Skeletal muscle cell (primary cell): ENCODE measurements at regions not wholly inside any gene's neighbourhood (a gene's known extent, or its start where the extent isn't known, plus 50 kb on each side); places are given as distances from the start of the nearest gene placed in this dataset.
"Not testable (repeated sequence)": the region's sequence is repeated elsewhere in the genome, so short reads cannot be mapped to it uniquely, and the experiment has no call there.

Experiments used
- DNase-seq: peaks from one replicate; pipeline ENCODE4 v3.0.0-alpha.2; 2010; ENCODE audit warnings: low read depth
- H3K4me3 ChIP-seq: 2 replicates; pipeline ENCODE4 v1.5.1; 2011; ENCODE audit warnings: low read depth, mild to moderate bottlenecking, control low read depth, low read length, moderate library complexity

DNA sequence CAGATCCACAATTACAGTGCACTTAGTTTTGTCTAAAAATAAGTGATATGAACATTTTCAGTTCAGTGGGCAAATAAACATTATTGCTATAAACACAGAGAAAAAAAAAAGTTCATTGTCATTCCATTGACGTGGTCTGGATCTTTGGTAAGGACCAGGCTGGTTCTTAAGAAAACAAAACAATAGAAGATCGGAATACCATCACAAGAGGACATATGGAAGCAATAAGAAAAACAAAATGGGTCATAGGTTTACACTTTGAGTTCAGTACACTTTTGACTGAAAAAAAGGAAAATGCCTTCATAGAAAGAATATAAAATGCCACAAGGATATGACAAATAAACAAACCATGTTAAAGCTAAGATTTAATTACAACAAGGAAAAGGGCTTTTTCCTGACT is 289.5 kb upstream of the TYRP1 start:
- no peak overlapping the region for H3K4me3 ChIP-seq
- no peak for DNase-seq

- DNase-seq, result no peak
These were observed 279.2 kb upstream of the TYRP1 start for GRCh38 chr9:12413986-12414385.

GRCh38 chr9:12414514-12414913 is 278.7 kb upstream of the TYRP1 start:
- DNase-seq, result no peak
- no peak overlapping the region for H3K4me3 ChIP-seq

More at GRCh38 chr9:12413986-12414385, 279.2 kb upstream of the TYRP1 start:
- no peak overlapping the region for H3K4me3 ChIP-seq

GRCh38 chr9:12415361-12415760 is 277.8 kb upstream of the TYRP1 start:
- no peak for DNase-seq

DNA sequence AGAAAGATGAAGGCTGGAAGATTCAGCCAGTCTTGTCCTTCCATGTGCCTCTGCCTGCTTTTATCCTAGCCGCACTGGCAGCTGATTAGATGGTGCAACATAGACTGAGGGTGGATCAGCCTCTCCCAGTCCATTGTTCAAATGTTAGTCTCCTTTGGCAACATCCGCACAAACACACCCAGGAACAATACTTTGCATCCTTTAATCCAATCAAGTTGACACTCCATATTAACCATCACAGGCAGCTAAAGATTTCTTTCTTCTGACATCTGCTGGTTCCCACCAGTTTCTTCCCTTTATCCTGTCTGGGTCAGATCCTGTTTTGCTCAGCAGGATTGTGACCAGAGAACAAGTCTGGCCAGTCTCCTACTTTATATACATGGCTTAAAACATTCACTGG is 276.5 kb upstream of the TYRP1 start:
- no peak overlapping the region for H3K4me3 ChIP-seq
- DNase-seq, result no peak

More at GRCh38 chr9:12415361-12415760, 277.8 kb upstream of the TYRP1 start:
- H3K4me3 ChIP-seq, result no peak overlapping the region

GRCh38 chr9:12424243-12424642 is 268.9 kb upstream of the TYRP1 start:
- DNase-seq, result no peak
- no peak overlapping the region for H3K4me3 ChIP-seq

DNA sequence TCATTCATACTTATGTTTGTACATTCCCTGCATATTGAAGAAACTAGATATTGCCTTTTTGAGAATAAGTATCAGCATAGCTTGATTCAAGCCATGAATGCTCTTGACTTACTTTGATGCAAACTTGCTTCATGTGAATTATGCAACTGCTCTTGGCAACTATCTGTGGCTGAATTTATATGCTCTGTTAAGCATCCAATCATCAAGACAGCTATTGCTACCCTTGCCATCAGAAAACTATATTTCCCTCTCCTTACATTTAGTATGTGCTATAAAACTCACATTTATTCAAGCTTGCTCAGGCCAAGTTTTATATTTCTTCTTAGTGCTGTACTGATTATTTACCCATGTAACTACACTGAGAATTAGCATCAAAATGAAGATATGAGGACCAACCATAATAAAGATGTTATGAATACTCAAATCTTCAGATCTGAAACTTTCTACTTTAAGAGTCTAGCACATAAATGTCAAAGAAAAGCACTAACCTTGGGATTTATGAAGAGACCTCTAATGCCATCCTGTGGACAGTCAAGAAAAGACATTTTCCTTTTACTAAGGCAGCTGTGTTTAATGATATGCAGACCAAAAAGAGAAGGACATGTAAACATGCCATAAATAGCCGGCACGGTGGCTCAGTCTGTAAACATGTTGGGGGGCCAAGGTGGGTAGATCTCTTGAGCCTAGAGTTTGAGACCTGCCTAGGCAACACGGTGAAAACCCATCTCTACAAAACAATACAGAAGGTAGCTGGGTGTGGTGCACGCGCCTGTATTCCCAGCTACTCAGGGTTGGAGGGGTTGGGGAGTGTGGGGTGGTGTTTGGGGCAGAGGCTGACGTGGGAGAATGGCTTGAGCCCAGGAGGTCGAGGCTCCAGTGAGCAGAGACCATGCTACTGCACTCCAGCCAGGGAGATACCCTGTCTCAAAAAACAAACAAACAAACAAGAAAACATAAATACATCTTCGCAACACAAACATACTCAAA is 267.0 kb upstream of the TYRP1 start:
- H3K4me3 ChIP-seq, result no peak overlapping the region
- DNase-seq, result no peak

- no peak for DNase-seq
- no peak overlapping the region for H3K4me3 ChIP-seq
These were observed 253.9 kb upstream of the TYRP1 start for GRCh38 chr9:12439267-12439666.

- not testable (repeated sequence) for H3K4me3 ChIP-seq, DNase-seq
These were observed 252.1 kb upstream of the TYRP1 start for GRCh38 chr9:12441080-12441479.

DNA sequence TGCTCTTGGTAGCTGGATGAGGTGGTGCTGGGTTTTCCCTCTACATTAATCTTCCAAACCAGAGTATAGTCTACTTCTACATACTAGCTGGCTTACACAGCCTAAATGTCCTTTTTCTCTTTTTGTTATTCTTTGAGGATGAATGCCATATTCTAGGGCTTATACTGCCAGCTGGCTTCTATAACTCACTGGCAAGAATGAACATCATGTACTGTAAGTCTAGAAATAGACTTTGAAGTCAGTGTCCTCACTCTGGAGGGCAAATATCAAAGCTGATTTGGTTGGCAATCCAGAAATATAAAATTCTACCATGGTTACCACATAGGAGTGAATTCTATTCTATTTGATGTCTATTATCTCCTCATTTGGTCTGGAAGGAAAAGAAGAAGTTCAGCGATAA is 251.7 kb upstream of the TYRP1 start:
- no peak for DNase-seq
- no peak overlapping the region for H3K4me3 ChIP-seq

- H3K4me3 ChIP-seq, result no peak overlapping the region
- DNase-seq, result no peak
These were observed 244.9 kb upstream of the TYRP1 start for GRCh38 chr9:12448246-12448645.

- H3K4me3 ChIP-seq, result no peak overlapping the region
- DNase-seq, result no peak
These were observed 235.9 kb upstream of the TYRP1 start for GRCh38 chr9:12457237-12457636.

GRCh38 chr9:12461763-12462460 is 231.3 kb upstream of the TYRP1 start:
- no peak overlapping the region for H3K4me3 ChIP-seq
- DNase-seq, result no peak

- DNase-seq, result no peak
- H3K4me3 ChIP-seq, result no peak overlapping the region
These were observed 230.3 kb upstream of the TYRP1 start for GRCh38 chr9:12462861-12463260.

GRCh38 chr9:12463641-12464040 is 229.5 kb upstream of the TYRP1 start:
- no peak overlapping the region for H3K4me3 ChIP-seq
- DNase-seq, result no peak

- no peak overlapping the region for H3K4me3 ChIP-seq
- DNase-seq, result no peak
These were observed 228.8 kb upstream of the TYRP1 start for GRCh38 chr9:12464400-12464799.

DNA sequence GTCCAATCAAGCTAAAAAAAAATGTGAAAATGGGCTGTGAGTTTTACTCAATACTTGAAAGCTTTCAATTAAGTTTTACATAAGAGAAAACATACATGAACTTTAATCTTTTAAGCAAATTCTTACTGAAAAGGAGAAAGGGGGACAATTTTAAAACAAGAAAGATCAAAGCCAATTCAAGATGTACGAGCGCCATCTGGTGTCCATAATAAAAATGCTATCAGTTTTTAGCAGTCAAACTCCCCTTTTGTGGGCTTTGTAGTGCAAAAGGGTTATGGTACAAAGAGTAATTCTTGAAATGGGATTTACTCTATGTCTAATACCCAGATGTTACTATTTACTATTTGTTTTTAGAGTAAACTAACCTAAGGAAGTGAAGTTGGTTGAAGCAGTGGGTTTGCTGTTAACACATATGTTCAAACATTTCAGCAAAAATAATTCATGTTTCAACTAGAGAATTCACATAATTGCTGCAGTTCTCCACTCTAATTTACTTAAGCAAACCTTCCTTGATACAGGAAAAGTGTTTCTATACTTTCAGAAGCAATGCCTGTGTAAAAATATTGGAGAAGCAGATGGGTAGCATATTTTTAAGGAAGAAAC is 228.2 kb upstream of the TYRP1 start:
- H3K4me3 ChIP-seq, result no peak overlapping the region
- no peak for DNase-seq

DNA sequence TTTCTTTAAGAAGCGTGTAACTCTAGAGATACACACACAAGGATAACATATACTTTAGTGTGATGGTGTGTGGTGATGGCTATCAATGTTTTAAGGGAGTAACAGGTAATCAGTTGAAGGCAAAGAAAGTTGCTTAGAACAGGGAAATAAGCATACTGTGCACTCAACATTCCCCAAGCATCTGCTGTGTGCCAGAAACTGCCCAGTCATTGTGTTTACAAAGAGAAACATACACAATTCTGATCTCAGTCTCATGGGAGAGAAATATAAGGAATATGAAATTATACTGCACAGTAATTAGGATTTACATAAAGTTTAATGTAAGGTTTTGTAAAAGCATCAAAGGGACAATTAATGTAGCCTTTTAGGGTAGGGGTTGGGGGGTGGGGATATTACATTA is 224.1 kb upstream of the TYRP1 start:
- DNase-seq, result no peak
- no peak overlapping the region for H3K4me3 ChIP-seq

GRCh38 chr9:12494411-12494810 is 198.8 kb upstream of the TYRP1 start:
- H3K4me3 ChIP-seq, result no peak overlapping the region
- no peak for DNase-seq

GRCh38 chr9:12497790-12498189 is 195.4 kb upstream of the TYRP1 start:
- no peak for DNase-seq

More at GRCh38 chr9:12497790-12498189, 195.4 kb upstream of the TYRP1 start:
- no peak overlapping the region for H3K4me3 ChIP-seq
